T47D (cell line): ENCODE measurements at regions not wholly inside any gene's neighbourhood (a gene's known extent, or its start where the extent isn't known, plus 50 kb on each side); places are given as distances from the start of the nearest gene placed in this dataset.
A peak's percentile ranks its signal among the peaks of the same experiment; 100 is the strongest.
"Not testable (repeated sequence)": the region's sequence is repeated elsewhere in the genome, so short reads cannot be mapped to it uniquely, and the experiment has no call there.

Source experiments
- DNase-seq, 2 experiments: peaks; one replicate each; pipeline versions ENCODE4 v3.0.0 to v3.0.0-alpha.2; 2011 to 2012; ENCODE audit warnings: low read depth in 1 of 2, low spot score in 1 of 2
- JUND ChIP-seq: IDR thresholded peaks from 2 replicates; pipeline ENCODE4 v1.6.1; 2012; ENCODE audit warnings: low read depth
- in situ Hi-C: cut with HindIII; loops from 2 replicates; pipeline ENCODE4 v1.10.0; 2016; ENCODE audit warnings: low sequenced_read_pairs, low pct_unique_long_range_greater_than_20kb

- no peak for DNase-seq
- in situ Hi-C loops = no loop called here
- TF ChIP-seq JUND = no peak
Measured at GRCh38 chr3:191721990-191722389, 261.0 kb downstream of the PYDC2 start.

- no peak for DNase-seq
- in situ Hi-C loops = no loop called here
- TF ChIP-seq JUND = no peak
Measured at GRCh38 chr3:191727338-191727737, 266.4 kb downstream of the PYDC2 start.

GRCh38 chr3:191728186-191728585, 267.2 kb downstream of the PYDC2 start:
- in situ Hi-C loops = no loop called here
- DNase-seq = no peak
- TF ChIP-seq JUND = no peak

GRCh38 chr3:191737742-191738141, 276.8 kb downstream of the PYDC2 start:
- in situ Hi-C loops = no loop called here
- DNase-seq = no peak
- no peak for TF ChIP-seq JUND

- no peak for DNase-seq
- in situ Hi-C loops = no loop called here
- TF ChIP-seq JUND = no peak
Measured at GRCh38 chr3:191740712-191741111, 279.7 kb downstream of the PYDC2 start.

- DNase-seq, in situ Hi-C loops: not testable (repeated sequence)
Measured at GRCh38 chr3:191741847-191742350, 280.9 kb downstream of the PYDC2 start.

DNA sequence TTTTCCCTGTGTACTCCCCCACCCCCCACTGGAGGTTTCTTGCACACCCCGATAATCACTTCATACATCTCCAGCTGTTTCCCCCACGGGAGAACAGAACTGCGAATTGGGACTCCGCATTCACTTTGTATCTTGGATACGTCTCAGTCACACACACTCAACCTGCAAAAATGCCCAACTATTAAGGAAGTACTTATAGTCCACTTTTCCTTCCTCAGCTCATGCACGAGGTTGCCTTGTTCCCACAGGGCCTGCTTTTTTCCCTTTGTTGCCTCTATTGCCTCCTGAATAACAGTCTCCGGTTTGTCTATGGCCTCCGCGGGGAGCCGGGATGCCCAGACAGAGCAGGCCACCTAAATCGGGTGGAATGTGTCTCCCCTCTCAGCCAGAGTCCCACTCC, 282.3 kb downstream of the PYDC2 start:
- DNase-seq = no peak
- TF ChIP-seq JUND = no peak
- in situ Hi-C loops = no loop called here

- DNase-seq = no peak
- in situ Hi-C loops = no loop called here
- TF ChIP-seq JUND = no peak
Measured at GRCh38 chr3:191750618-191751017, 289.7 kb downstream of the PYDC2 start.

DNA sequence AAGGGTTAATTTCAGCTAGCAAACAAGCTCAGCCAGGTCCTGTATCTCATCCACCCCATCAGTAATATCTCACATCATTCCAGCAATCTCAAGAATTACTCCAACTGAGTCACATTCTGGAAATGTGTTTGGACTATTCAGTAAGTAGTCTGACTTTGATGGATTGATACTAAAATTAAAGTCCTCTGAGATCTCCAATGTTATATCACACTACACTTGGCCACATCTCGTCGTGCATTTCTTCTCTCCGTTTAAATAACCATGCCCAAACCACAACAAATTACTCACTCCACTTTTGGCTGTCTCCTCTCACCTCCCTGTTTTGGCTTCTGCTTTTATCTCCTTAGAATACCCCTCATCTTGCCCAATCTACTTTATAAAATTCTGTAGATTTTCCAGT, 292.2 kb downstream of the PYDC2 start:
- no peak for TF ChIP-seq JUND
- in situ Hi-C loops = no loop called here

DNA sequence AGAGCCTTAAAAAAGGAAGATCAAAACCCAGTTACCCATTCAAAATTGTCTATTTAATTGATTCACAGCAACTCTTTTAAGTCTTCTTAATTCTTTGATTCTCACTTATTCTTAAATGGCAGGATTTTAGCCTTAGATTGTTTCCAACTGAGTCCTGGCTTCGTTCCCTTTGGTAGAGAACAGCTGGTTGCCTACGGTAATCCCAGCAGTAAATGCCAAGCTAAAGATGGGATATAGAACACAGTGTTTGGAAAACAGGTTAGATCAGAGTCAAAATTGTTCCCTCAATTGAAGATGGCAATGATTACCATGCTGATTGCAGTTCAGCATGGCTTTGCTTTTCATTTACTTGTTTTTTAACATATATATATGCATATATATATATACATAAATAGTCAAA, 300.9 kb downstream of the PYDC2 start:
- DNase-seq = no peak
- in situ Hi-C loops = no loop called here
- no peak for TF ChIP-seq JUND

More for the DNA sequence above, 292.2 kb downstream of the PYDC2 start:
- DNase-seq = no peak

- no peak for DNase-seq
- no peak for TF ChIP-seq JUND
- in situ Hi-C loops = no loop called here
Measured at GRCh38 chr3:191762323-191762960, 301.5 kb downstream of the PYDC2 start.

- no peak for TF ChIP-seq JUND
- peak in 1 of 2 experiments; percentile 25 for DNase-seq
- in situ Hi-C loops = no loop called here
Measured at GRCh38 chr3:191768421-191768820, 307.5 kb downstream of the PYDC2 start.

DNA sequence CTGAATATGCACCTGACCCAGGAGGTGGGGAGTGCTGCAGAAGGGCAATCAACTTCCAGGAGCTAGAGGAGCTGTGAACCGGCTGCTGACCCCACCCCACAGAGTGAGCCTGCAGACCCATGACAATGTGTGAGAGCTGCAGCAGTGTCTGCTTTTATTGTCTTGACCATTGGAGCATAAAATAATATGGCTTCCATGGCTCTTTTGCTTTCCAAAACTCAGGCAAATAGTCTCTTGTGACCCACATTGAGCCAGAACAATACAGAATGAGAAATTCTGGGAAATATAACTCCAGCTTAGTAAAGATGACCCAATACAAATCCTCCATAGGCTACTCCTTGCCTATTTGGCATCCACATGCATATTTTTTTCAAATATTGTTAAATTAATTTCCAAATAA, 309.6 kb downstream of the PYDC2 start:
- in situ Hi-C loops = no loop called here
- DNase-seq = no peak
- TF ChIP-seq JUND = no peak

DNA sequence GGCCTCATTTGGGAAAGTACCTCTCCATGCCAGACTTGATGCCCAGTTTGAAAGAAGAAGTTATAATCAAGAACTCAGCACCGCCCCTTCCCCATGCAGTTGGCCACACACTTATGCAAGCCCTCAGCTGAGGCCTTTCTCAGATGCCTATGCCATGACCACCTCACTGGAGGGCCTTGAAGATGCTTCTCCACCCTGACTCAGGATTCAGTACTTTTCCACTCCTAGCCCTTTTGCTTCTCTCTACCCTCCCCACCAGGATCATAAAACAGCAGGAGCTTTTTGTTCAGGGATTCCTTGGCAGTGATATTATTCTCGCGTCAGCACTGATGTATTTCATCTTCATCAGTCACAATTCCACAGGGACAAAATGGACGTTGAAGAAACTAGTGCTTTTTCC, 313.5 kb downstream of the PYDC2 start:
- in situ Hi-C loops = no loop called here
- TF ChIP-seq JUND = no peak
- no peak for DNase-seq
